ENCODE measurements at regions not wholly inside any gene's neighbourhood (a gene's known extent, or its start where the extent isn't known, plus 50 kb on each side); places are given as distances from the start of the nearest gene placed in this dataset.

- no peak for TF ChIP-seq CTCF (IDR thresholded peaks at IDR 0.05)
- no peak for TF ChIP-seq POLR2A (IDR thresholded peaks at IDR 0.05)
These were observed 67.9 kb upstream of the TSLP start for GRCh38 chr5:111003623-111004022.
